ENCODE measurements at regions not wholly inside any gene's neighbourhood (a gene's known extent, or its start where the extent isn't known, plus 50 kb on each side); places are given as distances from the start of the nearest gene placed in this dataset.

DNA sequence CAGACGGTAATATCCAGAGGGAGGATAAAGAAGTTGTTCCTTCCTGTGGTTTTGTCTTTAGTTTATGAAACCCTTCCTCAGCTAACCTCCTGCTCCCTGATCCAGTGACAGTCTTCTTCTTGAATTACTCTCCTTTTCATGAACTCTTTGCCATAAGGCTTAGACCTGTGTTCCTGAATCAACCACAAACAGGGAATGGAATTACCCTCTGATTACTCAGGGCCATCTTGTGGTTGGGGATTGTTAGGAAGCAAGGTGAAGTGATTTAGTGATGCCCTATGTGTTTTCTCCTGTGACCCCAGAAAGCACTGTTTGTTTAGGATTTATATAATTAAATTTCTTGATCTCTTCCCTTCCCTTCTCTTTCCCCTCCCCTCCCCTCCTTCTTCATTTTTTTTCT lies 409.1 kb downstream of the TAF11L14 start:
- no peaks in the 10 kb centered on the region for H3K36me3 ChIP-seq (ENCODE audit: control insufficient read depth in 2 of 2, extremely low read depth in 1 of 2, insufficient read depth in 1 of 2, low read length in 1 of 2)
- DNase-seq (no peak), ATAC-seq (replicated peaks in 1 of 4) (no peak)
- H3K4me3 ChIP-seq (ENCODE audit: control insufficient read depth in 1 of 2, extremely low read depth in 1 of 2, low read length in 1 of 2): no peak overlapping the region
- CTCF ChIA-PET: no interaction called here
- H3K27ac ChIP-seq (ENCODE audit: low read length): no peak overlapping the region
- Mint-ChIP-seq H3K9me3 (peaks cover 2 to 10% (median 4%) of the 10 kb centered on the region in 3 donors), H3K4me3 (no peak overlapping the region), H3K4me1 (no peaks in the 10 kb centered on the region), H3K27me3 (no peaks in the 10 kb centered on the region), H3K27ac (no peak overlapping the region), H3K36me3 (no peaks in the 10 kb centered on the region)
- H3K9me3 ChIP-seq: no peaks in the 10 kb centered on the region
- no CpG with 5 or more reads among the region's 1 CpG for WGBS (ENCODE audit: insufficient coverage)
- H3K4me1 ChIP-seq (ENCODE audit: control insufficient read depth in 1 of 2, extremely low read depth in 1 of 2, insufficient read depth in 2 of 2, low read length in 2 of 2): no peaks in the 10 kb centered on the region
- H3K27me3 ChIP-seq (replicated peaks in 1 of 2; ENCODE audit: control insufficient read depth in 2 of 2, extremely low read depth in 1 of 2, insufficient read depth in 2 of 2, low read length in 1 of 2): no peaks in the 10 kb centered on the region
- POLR2A ChIA-PET: no interaction called here

DNA sequence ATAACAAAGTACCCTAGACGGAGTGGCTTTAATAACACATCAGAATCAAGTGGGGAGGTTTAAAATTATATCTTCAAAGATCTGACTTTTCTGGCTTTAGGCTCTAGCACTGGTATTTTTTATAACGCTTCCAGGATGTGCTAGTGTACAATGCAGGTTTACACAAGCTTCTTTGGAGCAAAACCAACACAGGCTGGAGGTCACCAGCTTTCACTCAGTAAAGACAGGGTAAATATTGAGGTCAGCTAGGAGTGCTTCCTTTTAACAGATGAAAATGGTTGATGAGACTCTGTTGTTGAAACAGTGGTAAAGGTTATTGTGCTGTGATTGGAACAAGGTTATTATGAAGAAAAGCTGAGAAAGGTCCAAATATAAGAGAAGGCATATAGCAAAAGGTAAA lies 414.2 kb downstream of the TAF11L14 start:
- H3K27ac Mint-ChIP-seq: no peak overlapping the region
- H3K9me3 ChIP-seq: no peaks in the 10 kb centered on the region
- WGBS (ENCODE audit: insufficient coverage): no CpG with 5 or more reads among the region's 2 CpGs
- no peak overlapping the region for H3K4me3 ChIP-seq (ENCODE audit: control insufficient read depth in 1 of 2, extremely low read depth in 1 of 2, low read length in 1 of 2)
- DNase-seq (no peak), ATAC-seq (replicated peaks in 1 of 4) (no peak)
- no peaks in the 10 kb centered on the region for H3K27me3 Mint-ChIP-seq
- no peak overlapping the region for H3K27ac ChIP-seq (ENCODE audit: low read length)
- no peak overlapping the region for H3K4me3 Mint-ChIP-seq
- POLR2A ChIA-PET: interaction anchor here in 1 of 2 donors (0.6 kb wide), 1 partner anchor 23 kb away, joined by 5 read pairs; no protein-coding TSS in a partner anchor
- H3K4me1 Mint-ChIP-seq: no peaks in the 10 kb centered on the region
- peaks cover 1 to 7% (median 4%) of the 10 kb centered on the region in 3 donors for H3K9me3 Mint-ChIP-seq
- H3K36me3 Mint-ChIP-seq: no peaks in the 10 kb centered on the region
- no peaks in the 10 kb centered on the region for H3K36me3 ChIP-seq (ENCODE audit: control insufficient read depth in 2 of 2, extremely low read depth in 1 of 2, insufficient read depth in 1 of 2, low read length in 1 of 2)
- H3K27me3 ChIP-seq (replicated peaks in 1 of 2; ENCODE audit: control insufficient read depth in 2 of 2, extremely low read depth in 1 of 2, insufficient read depth in 2 of 2, low read length in 1 of 2): no peaks in the 10 kb centered on the region
- CTCF ChIA-PET: no interaction called here
- no peaks in the 10 kb centered on the region for H3K4me1 ChIP-seq (ENCODE audit: control insufficient read depth in 1 of 2, extremely low read depth in 1 of 2, insufficient read depth in 2 of 2, low read length in 2 of 2)

DNA sequence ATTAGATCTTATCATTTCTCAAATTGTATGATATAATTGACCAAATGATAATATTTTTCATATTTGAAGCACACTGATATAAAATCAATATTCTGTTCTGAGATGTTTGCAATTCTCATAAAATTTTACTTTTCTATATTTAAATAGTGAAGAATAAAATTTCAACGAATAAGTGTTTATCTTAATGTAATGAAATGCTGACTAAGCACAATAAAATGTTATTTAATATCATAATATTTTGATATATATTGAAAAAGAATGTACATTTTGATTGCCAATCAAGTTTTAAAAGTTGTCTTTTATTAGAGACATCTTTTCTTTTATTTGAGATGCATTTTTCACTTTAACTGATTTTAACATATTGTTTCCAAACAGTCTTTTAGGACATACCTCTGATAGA lies 416.1 kb downstream of the TAF11L14 start:
- no peak overlapping the region for H3K4me3 ChIP-seq (ENCODE audit: control insufficient read depth in 1 of 2, extremely low read depth in 1 of 2, low read length in 1 of 2)
- no peaks in the 10 kb centered on the region for H3K4me1 ChIP-seq (ENCODE audit: control insufficient read depth in 1 of 2, extremely low read depth in 1 of 2, insufficient read depth in 2 of 2, low read length in 2 of 2)
- H3K9me3 ChIP-seq: no peaks in the 10 kb centered on the region
- ATAC-seq (replicated peaks in 1 of 4) (no peak), DNase-seq (no peak)
- no peak overlapping the region for H3K27ac ChIP-seq (ENCODE audit: low read length)
- WGBS (ENCODE audit: insufficient coverage): no CpG with 5 or more reads among the region's 1 CpG
- POLR2A ChIA-PET: no interaction called here
- no peak overlapping the region for H3K4me3 Mint-ChIP-seq
- no peaks in the 10 kb centered on the region for H3K27me3 ChIP-seq (replicated peaks in 1 of 2; ENCODE audit: control insufficient read depth in 2 of 2, extremely low read depth in 1 of 2, insufficient read depth in 2 of 2, low read length in 1 of 2)
- no peak overlapping the region for H3K27ac Mint-ChIP-seq
- no peaks in the 10 kb centered on the region for H3K27me3 Mint-ChIP-seq
- no peaks in the 10 kb centered on the region for H3K4me1 Mint-ChIP-seq
- peaks cover 7 to 13% (median 11%) of the 10 kb centered on the region in 3 donors for H3K9me3 Mint-ChIP-seq
- no peaks in the 10 kb centered on the region for H3K36me3 ChIP-seq (ENCODE audit: control insufficient read depth in 2 of 2, extremely low read depth in 1 of 2, insufficient read depth in 1 of 2, low read length in 1 of 2)
- no peaks in the 10 kb centered on the region for H3K36me3 Mint-ChIP-seq
- CTCF ChIA-PET: no interaction called here

DNA sequence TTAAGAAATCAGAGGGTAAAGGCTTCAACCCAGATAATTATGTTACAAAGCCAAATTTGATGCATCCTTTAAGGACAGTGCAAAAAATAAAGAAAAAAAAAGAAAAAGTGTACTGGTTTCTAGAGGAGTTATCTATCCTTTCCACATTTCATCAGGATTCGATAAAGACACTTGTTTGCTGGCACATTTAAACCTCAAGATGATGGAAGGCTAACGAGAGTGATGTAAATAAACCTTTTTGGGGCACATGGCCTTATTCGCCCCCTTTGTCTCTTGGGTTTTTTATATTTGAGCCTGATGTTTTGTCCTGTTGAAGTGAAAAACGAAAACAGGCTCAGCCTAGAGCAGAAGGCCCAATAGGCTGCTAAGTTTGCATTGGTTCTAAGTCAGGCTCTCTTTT lies 416.5 kb downstream of the TAF11L14 start:
- Histone ChIP-seq H3K36me3 (ENCODE audit: control insufficient read depth in 2 of 2, extremely low read depth in 1 of 2, insufficient read depth in 1 of 2, low read length in 1 of 2) (no peaks in the 10 kb centered on the region), H3K27me3 (replicated peaks in 1 of 2; ENCODE audit: control insufficient read depth in 2 of 2, extremely low read depth in 1 of 2, insufficient read depth in 2 of 2, low read length in 1 of 2) (no peaks in the 10 kb centered on the region), H3K27ac (ENCODE audit: low read length) (no peak overlapping the region), H3K4me3 (ENCODE audit: control insufficient read depth in 1 of 2, extremely low read depth in 1 of 2, low read length in 1 of 2) (no peak overlapping the region), H3K9me3 (no peaks in the 10 kb centered on the region), H3K4me1 (ENCODE audit: control insufficient read depth in 1 of 2, extremely low read depth in 1 of 2, insufficient read depth in 2 of 2, low read length in 2 of 2) (no peaks in the 10 kb centered on the region)
- Mint-ChIP-seq H3K27me3 (no peaks in the 10 kb centered on the region), H3K9me3 (peaks cover 10 to 16% (median 12%) of the 10 kb centered on the region in 3 donors), H3K4me1 (no peaks in the 10 kb centered on the region), H3K27ac (no peak overlapping the region), H3K4me3 (no peak overlapping the region), H3K36me3 (no peaks in the 10 kb centered on the region)
- no peak for ATAC-seq (replicated peaks in 1 of 4)
- no peak for DNase-seq
- ChIA-PET CTCF (no interaction called here), POLR2A (no interaction called here)
- WGBS (ENCODE audit: insufficient coverage): 42% methylated on average over 2 of the region's 4 CpGs

DNA sequence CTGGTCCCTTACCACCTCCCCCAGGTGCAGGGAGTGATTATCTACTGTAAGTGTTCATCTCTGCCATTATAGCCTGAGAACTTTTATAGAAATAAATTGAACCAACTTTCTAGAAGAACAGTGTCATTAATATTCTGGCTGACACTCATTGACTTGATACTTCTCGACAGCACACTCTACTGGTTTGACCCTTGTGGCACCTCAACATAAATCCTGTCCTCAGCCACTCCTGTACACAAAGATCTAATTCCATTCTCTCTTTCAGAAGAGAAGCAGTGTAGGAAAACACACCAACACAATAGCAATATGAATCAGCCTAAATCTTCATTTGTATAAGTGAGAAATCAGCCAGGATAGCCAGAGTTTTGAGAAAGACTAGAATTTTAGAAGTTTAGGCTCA lies 417.7 kb downstream of the TAF11L14 start:
- no peaks in the 10 kb centered on the region for H3K36me3 Mint-ChIP-seq
- ChIA-PET POLR2A (no interaction called here), CTCF (no interaction called here)
- Histone ChIP-seq H3K36me3 (ENCODE audit: control insufficient read depth in 2 of 2, extremely low read depth in 1 of 2, insufficient read depth in 1 of 2, low read length in 1 of 2) (no peaks in the 10 kb centered on the region), H3K4me3 (ENCODE audit: control insufficient read depth in 1 of 2, extremely low read depth in 1 of 2, low read length in 1 of 2) (no peak overlapping the region), H3K27ac (ENCODE audit: low read length) (no peak overlapping the region), H3K4me1 (ENCODE audit: control insufficient read depth in 1 of 2, extremely low read depth in 1 of 2, insufficient read depth in 2 of 2, low read length in 2 of 2) (no peaks in the 10 kb centered on the region), H3K27me3 (replicated peaks in 1 of 2; ENCODE audit: control insufficient read depth in 2 of 2, extremely low read depth in 1 of 2, insufficient read depth in 2 of 2, low read length in 1 of 2) (no peaks in the 10 kb centered on the region), H3K9me3 (no peaks in the 10 kb centered on the region)
- H3K4me1 Mint-ChIP-seq: no peaks in the 10 kb centered on the region
- no peak for ATAC-seq (replicated peaks in 1 of 4)
- no peaks in the 10 kb centered on the region for H3K27me3 Mint-ChIP-seq
- no peak for DNase-seq
- no CpG with 5 or more reads among the region's 1 CpG for WGBS (ENCODE audit: insufficient coverage)
- H3K27ac Mint-ChIP-seq: no peak overlapping the region
- H3K9me3 Mint-ChIP-seq: peaks cover 12 to 16% (median 12%) of the 10 kb centered on the region in 3 donors
- no peak overlapping the region for H3K4me3 Mint-ChIP-seq

DNA sequence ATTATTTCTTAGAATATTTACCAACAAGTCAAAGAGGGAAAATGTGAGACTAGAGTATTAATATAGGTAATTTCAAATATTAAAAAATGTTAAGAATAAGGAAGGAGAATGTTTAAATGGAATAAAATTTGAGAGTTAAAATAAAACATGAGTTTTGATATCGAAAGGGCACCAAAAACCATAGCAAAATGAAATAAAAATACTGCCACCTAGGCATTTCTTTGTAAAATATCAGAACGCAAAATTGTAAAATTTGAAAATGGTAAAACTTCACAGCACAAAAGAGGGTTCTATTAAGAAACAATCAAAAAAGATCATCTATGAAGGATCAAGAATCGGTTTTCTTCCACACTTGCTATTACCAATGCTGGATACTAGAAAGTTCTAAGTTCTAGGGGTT lies 418.3 kb downstream of the TAF11L14 start:
- Mint-ChIP-seq H3K4me1 (no peaks in the 10 kb centered on the region), H3K27me3 (no peaks in the 10 kb centered on the region), H3K4me3 (no peak overlapping the region), H3K36me3 (no peaks in the 10 kb centered on the region), H3K27ac (no peak overlapping the region), H3K9me3 (peaks cover 12 to 16% (median 12%) of the 10 kb centered on the region in 3 donors)
- Histone ChIP-seq H3K9me3 (no peaks in the 10 kb centered on the region), H3K27me3 (replicated peaks in 1 of 2; ENCODE audit: control insufficient read depth in 2 of 2, extremely low read depth in 1 of 2, insufficient read depth in 2 of 2, low read length in 1 of 2) (no peaks in the 10 kb centered on the region), H3K4me1 (ENCODE audit: control insufficient read depth in 1 of 2, extremely low read depth in 1 of 2, insufficient read depth in 2 of 2, low read length in 2 of 2) (no peaks in the 10 kb centered on the region), H3K36me3 (ENCODE audit: control insufficient read depth in 2 of 2, extremely low read depth in 1 of 2, insufficient read depth in 1 of 2, low read length in 1 of 2) (no peaks in the 10 kb centered on the region), H3K4me3 (ENCODE audit: control insufficient read depth in 1 of 2, extremely low read depth in 1 of 2, low read length in 1 of 2) (no peak overlapping the region), H3K27ac (ENCODE audit: low read length) (no peak overlapping the region)
- ChIA-PET POLR2A (no interaction called here), CTCF (no interaction called here)
- DNase-seq (no peak), ATAC-seq (replicated peaks in 1 of 4) (no peak)
- no CpG with 5 or more reads among the region's 3 CpGs for WGBS (ENCODE audit: insufficient coverage)

DNA sequence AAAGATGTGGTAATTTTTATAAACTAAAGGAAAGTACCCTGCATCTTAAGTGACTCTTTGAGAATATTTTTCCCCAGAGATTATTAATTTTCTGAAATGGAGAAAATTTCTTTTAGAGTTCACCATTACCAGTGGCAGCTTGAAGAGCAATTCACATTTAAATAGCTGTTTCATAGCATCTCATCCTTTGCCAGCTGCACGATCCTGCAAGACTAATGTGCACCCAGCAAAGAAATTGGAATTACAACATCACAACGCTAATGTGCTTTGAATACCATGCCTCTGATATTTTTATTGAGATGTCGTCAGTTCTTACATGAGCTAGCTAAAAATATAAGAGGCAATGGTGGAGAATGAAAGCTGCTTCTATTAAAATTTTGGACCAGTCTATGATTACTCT lies 423.5 kb downstream of the TAF11L14 start:
- no peak overlapping the region for H3K4me3 Mint-ChIP-seq
- no CpG with 5 or more reads among the region's 3 CpGs for WGBS (ENCODE audit: insufficient coverage)

More for the DNA sequence above, 423.5 kb downstream of the TAF11L14 start:
- H3K27ac ChIP-seq (ENCODE audit: low read length): no peak overlapping the region
- ATAC-seq (replicated peaks in 1 of 4) (no peak), DNase-seq (no peak)
- no peaks in the 10 kb centered on the region for H3K27me3 ChIP-seq (replicated peaks in 1 of 2; ENCODE audit: control insufficient read depth in 2 of 2, extremely low read depth in 1 of 2, insufficient read depth in 2 of 2, low read length in 1 of 2)
- ChIA-PET POLR2A (no interaction called here), CTCF (no interaction called here)
- H3K9me3 ChIP-seq: no peaks in the 10 kb centered on the region
- no peaks in the 10 kb centered on the region for H3K36me3 ChIP-seq (ENCODE audit: control insufficient read depth in 2 of 2, extremely low read depth in 1 of 2, insufficient read depth in 1 of 2, low read length in 1 of 2)
- no peak overlapping the region for H3K27ac Mint-ChIP-seq
- H3K4me3 ChIP-seq (ENCODE audit: control insufficient read depth in 1 of 2, extremely low read depth in 1 of 2, low read length in 1 of 2): no peak overlapping the region
- no peaks in the 10 kb centered on the region for H3K36me3 Mint-ChIP-seq
- peaks cover 13 to 20% (median 17%) of the 10 kb centered on the region in 3 donors for H3K9me3 Mint-ChIP-seq
- no peaks in the 10 kb centered on the region for H3K4me1 Mint-ChIP-seq
- no peaks in the 10 kb centered on the region for H3K4me1 ChIP-seq (ENCODE audit: control insufficient read depth in 1 of 2, extremely low read depth in 1 of 2, insufficient read depth in 2 of 2, low read length in 2 of 2)
- no peaks in the 10 kb centered on the region for H3K27me3 Mint-ChIP-seq

All from T-cell (primary cell).